ENCODE measurements at regions not wholly inside any gene's neighbourhood (a gene's known extent, or its start where the extent isn't known, plus 50 kb on each side); places are given as distances from the start of the nearest gene placed in this dataset.
"Not testable (repeated sequence)": the region's sequence is repeated elsewhere in the genome, so short reads cannot be mapped to it uniquely, and the experiment has no call there.

- DNase-seq (ENCODE audit: low spot score) = no peak
Observed at GRCh38 chr3:104916971-104917370, 449.7 kb upstream of the ALCAM start.

GRCh38 chr3:104920512-104920911 is 446.2 kb upstream of the ALCAM start:
- no peak for DNase-seq (ENCODE audit: low spot score)

- DNase-seq (ENCODE audit: low spot score) = no peak
Observed at GRCh38 chr3:104933972-104934371, 432.7 kb upstream of the ALCAM start.

GRCh38 chr3:104935613-104936012 is 431.1 kb upstream of the ALCAM start:
- DNase-seq (ENCODE audit: low spot score) = no peak

GRCh38 chr3:104939196-104939595 is 427.5 kb upstream of the ALCAM start:
- no peak for DNase-seq (ENCODE audit: low spot score)

GRCh38 chr3:104941785-104942184 is 424.9 kb upstream of the ALCAM start:
- DNase-seq (ENCODE audit: low spot score) = no peak

GRCh38 chr3:104943974-104944373 is 422.7 kb upstream of the ALCAM start:
- no peak for DNase-seq (ENCODE audit: low spot score)

- DNase-seq (ENCODE audit: low spot score) = no peak
Observed at GRCh38 chr3:104947943-104948342, 418.8 kb upstream of the ALCAM start.

- DNase-seq (ENCODE audit: low spot score) = not testable (repeated sequence)
Observed at GRCh38 chr3:104949810-104950209, 416.9 kb upstream of the ALCAM start.

- no peak for DNase-seq (ENCODE audit: low spot score)
Observed at GRCh38 chr3:104951426-104951825, 415.3 kb upstream of the ALCAM start.

- no peak for DNase-seq (ENCODE audit: low spot score)
Observed at GRCh38 chr3:104952146-104952972, 414.4 kb upstream of the ALCAM start.

- DNase-seq (ENCODE audit: low spot score) = no peak
Observed at GRCh38 chr3:104956620-104957345, 409.9 kb upstream of the ALCAM start.

GRCh38 chr3:104960579-104960978 is 406.1 kb upstream of the ALCAM start:
- no peak for DNase-seq (ENCODE audit: low spot score)

- no peak for DNase-seq (ENCODE audit: low spot score)
Observed at GRCh38 chr3:104961851-104962250, 404.9 kb upstream of the ALCAM start.

- DNase-seq (ENCODE audit: low spot score) = no peak
Observed at GRCh38 chr3:104974316-104974715, 392.4 kb upstream of the ALCAM start.

GRCh38 chr3:104977719-104978118 is 389.0 kb upstream of the ALCAM start:
- DNase-seq (ENCODE audit: low spot score) = no peak

GRCh38 chr3:104982130-104982529 is 384.6 kb upstream of the ALCAM start:
- DNase-seq (ENCODE audit: low spot score) = no peak

- DNase-seq (ENCODE audit: low spot score) = no peak
Observed at GRCh38 chr3:104987859-104988258, 378.9 kb upstream of the ALCAM start.

GRCh38 chr3:104988496-104988895 is 378.2 kb upstream of the ALCAM start:
- no peak for DNase-seq (ENCODE audit: low spot score)

- DNase-seq (ENCODE audit: low spot score) = no peak
Observed at GRCh38 chr3:104989878-104990277, 376.8 kb upstream of the ALCAM start.

GRCh38 chr3:104990758-104991157 is 376.0 kb upstream of the ALCAM start:
- DNase-seq (ENCODE audit: low spot score) = no peak

- no peak for DNase-seq (ENCODE audit: low spot score)
Observed at GRCh38 chr3:104992676-104993075, 374.0 kb upstream of the ALCAM start.

GRCh38 chr3:105006164-105006563 is 360.5 kb upstream of the ALCAM start:
- DNase-seq (ENCODE audit: low spot score) = no peak

- no peak for DNase-seq (ENCODE audit: low spot score)
Observed at GRCh38 chr3:105013657-105014056, 353.1 kb upstream of the ALCAM start.

Data from HuH-7 (cell line).